ENCODE measurements at regions not wholly inside any gene's neighbourhood (a gene's known extent, or its start where the extent isn't known, plus 50 kb on each side); places are given as distances from the start of the nearest gene placed in this dataset.

GRCh38 chr7:25877802-25878789, 273.9 kb upstream of the NFE2L3 start:
- H3K9me3 Mint-ChIP-seq, result no peaks in the 10 kb centered on the region
- ATAC-seq (no peak), DNase-seq (no peak)
- H3K4me1 Mint-ChIP-seq (ENCODE audit: low read depth), result no peaks in the 10 kb centered on the region
- H3K36me3 Mint-ChIP-seq (ENCODE audit: low read depth), result no peaks in the 10 kb centered on the region
- POLR2A ChIA-PET, result no interaction called here
- intact Hi-C loops (cut with micrococcal nuclease), result no loop called here
- peaks cover 29% of the 10 kb centered on the region for H3K27me3 Mint-ChIP-seq
- H3K27ac Mint-ChIP-seq, result no peak overlapping the region
- H3K4me3 Mint-ChIP-seq, result no peak overlapping the region
- CTCF ChIA-PET, result interaction anchor here (1.1 to 3.9 kb wide), 2 partner anchors 15 to 16 kb away, joined by 4 to 17 read pairs; no protein-coding TSS in a partner anchor
- TF ChIP-seq CTCF (IDR thresholded peaks at IDR 0.05), result no peak

GRCh38 chr7:25879799-25880198, 272.2 kb upstream of the NFE2L3 start:
- POLR2A ChIA-PET, result no interaction called here
- no peaks in the 10 kb centered on the region for H3K36me3 Mint-ChIP-seq (ENCODE audit: low read depth)
- CTCF ChIA-PET, result interaction anchor here (0.7 to 3.7 kb wide), 2 partner anchors 14 to 246 kb away, joined by 3 to 24 read pairs; no protein-coding TSS in a partner anchor
- H3K4me1 Mint-ChIP-seq (ENCODE audit: low read depth), result no peaks in the 10 kb centered on the region
- no peak for ATAC-seq
- H3K27me3 Mint-ChIP-seq, result peaks cover 36% of the 10 kb centered on the region
- TF ChIP-seq CTCF (IDR thresholded peaks at IDR 0.05), result no peak
- no peaks in the 10 kb centered on the region for H3K9me3 Mint-ChIP-seq
- no peak overlapping the region for H3K27ac Mint-ChIP-seq
- DNase-seq, result no peak
- no peak overlapping the region for H3K4me3 Mint-ChIP-seq
- intact Hi-C loops (cut with micrococcal nuclease), result no loop called here

GRCh38 chr7:25881317-25882037, 270.5 kb upstream of the NFE2L3 start:
- ATAC-seq (no peak), DNase-seq (no peak)
- H3K27ac Mint-ChIP-seq, result no peak overlapping the region
- POLR2A ChIA-PET, result interaction anchor here (0.9 kb wide), 1 partner anchor 197 kb away, joined by 3 read pairs; no protein-coding TSS in a partner anchor
- H3K27me3 Mint-ChIP-seq, result peaks cover 25% of the 10 kb centered on the region
- no peak overlapping the region for H3K4me3 Mint-ChIP-seq
- H3K36me3 Mint-ChIP-seq (ENCODE audit: low read depth), result no peaks in the 10 kb centered on the region
- H3K4me1 Mint-ChIP-seq (ENCODE audit: low read depth), result no peaks in the 10 kb centered on the region
- no peaks in the 10 kb centered on the region for H3K9me3 Mint-ChIP-seq
- CTCF ChIA-PET, result interaction anchor here (0.7 to 3.7 kb wide), 4 partner anchors 12 to 488 kb away, joined by 4 to 24 read pairs (median 4); no protein-coding TSS in a partner anchor
- intact Hi-C loops (cut with micrococcal nuclease), result no loop called here
- no peak for TF ChIP-seq CTCF (IDR thresholded peaks at IDR 0.05)

GRCh38 chr7:25882151-25882773, 269.7 kb upstream of the NFE2L3 start:
- no peaks in the 10 kb centered on the region for H3K36me3 Mint-ChIP-seq (ENCODE audit: low read depth)
- no peak for TF ChIP-seq CTCF (IDR thresholded peaks at IDR 0.05)
- H3K9me3 Mint-ChIP-seq, result no peaks in the 10 kb centered on the region
- intact Hi-C loops (cut with micrococcal nuclease), result no loop called here
- DNase-seq, result no peak
- ChIA-PET POLR2A (no interaction called here), CTCF (interaction anchor here (0.7 to 3.7 kb wide), 3 partner anchors 11 to 488 kb away, joined by 4 to 24 read pairs (median 5); no protein-coding TSS in a partner anchor)
- H3K4me1 Mint-ChIP-seq (ENCODE audit: low read depth), result no peaks in the 10 kb centered on the region
- ATAC-seq, result no peak
- H3K4me3 Mint-ChIP-seq, result no peak overlapping the region
- no peak overlapping the region for H3K27ac Mint-ChIP-seq
- peaks cover 18% of the 10 kb centered on the region for H3K27me3 Mint-ChIP-seq

Data from activated CD8-positive, alpha-beta T cell treated with anti-CD3 and anti-CD28 coated beads for 36 hours (primary cell).